Ishikawa (cell line): ENCODE measurements at regions not wholly inside any gene's neighbourhood (a gene's known extent, or its start where the extent isn't known, plus 50 kb on each side); places are given as distances from the start of the nearest gene placed in this dataset.

Experiments used
- CREB1 ChIP-seq: IDR thresholded peaks from 2 replicates; pipeline ENCODE4 v1.6.1; 2012; ENCODE audit warnings: low read depth
- EGR1 ChIP-seq: IDR thresholded peaks from 2 replicates; pipeline ENCODE4 v1.6.1; 2012
- EP300 ChIP-seq: IDR thresholded peaks from 2 replicates; pipeline ENCODE4 v1.6.1; 2012; ENCODE audit warnings: borderline replicate concordance
- REST ChIP-seq: IDR thresholded peaks from 2 replicates; pipeline ENCODE4 v1.6.1; 2012; ENCODE audit warnings: low read depth, mild to moderate bottlenecking
- TCF12 ChIP-seq: IDR thresholded peaks from 2 replicates; pipeline ENCODE4 v1.6.1; 2012; ENCODE audit warnings: low read depth
- TEAD4 ChIP-seq: IDR thresholded peaks from 2 replicates; pipeline ENCODE4 v1.6.1; 2012

DNA sequence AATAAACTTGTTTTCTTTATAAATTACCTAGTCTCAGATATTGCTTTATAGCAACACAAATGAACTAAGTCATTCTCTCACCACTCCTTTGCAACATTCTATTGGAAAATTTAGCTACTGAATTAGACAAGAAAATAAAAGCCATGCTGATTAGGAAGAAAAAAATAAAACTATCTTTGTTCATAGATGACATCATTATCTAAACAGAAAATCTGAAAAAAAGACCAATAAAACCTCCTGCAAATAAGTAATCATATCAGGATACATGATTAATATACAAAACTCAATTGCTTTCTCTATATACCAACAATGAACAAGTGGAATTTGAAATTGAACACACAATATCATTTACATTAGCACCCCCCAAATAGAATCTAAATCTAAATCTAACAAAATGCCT is 455.3 kb upstream of the KIF2A start:
- TF ChIP-seq EGR1 (no peak), EP300 (no peak), CREB1 (no peak), TEAD4 (no peak), TCF12 (no peak), REST (no peak)
